H1 (cell line): ENCODE measurements at regions not wholly inside any gene's neighbourhood (a gene's known extent, or its start where the extent isn't known, plus 50 kb on each side); places are given as distances from the start of the nearest gene placed in this dataset.

ENCODE experiments used
- BRCA1 ChIP-seq: IDR thresholded peaks from 2 replicates; pipeline ENCODE4 v1.6.1; 2012; ENCODE audit warnings: low read depth, low read length, improper control_type of control experiment
- CHD7 ChIP-seq: fragments of 300-600 bp; sonication (generic); IDR thresholded peaks from 2 replicates; pipeline ENCODE4 v1.7.1; 2012; ENCODE audit warnings: low read length, moderate library complexity, mild to moderate bottlenecking, inconsistent platforms; ENCODE audit not compliant: insufficient replicate concordance
- GTF2F1 ChIP-seq: IDR thresholded peaks from 2 replicates; pipeline ENCODE4 v1.6.1; 2012; ENCODE audit warnings: low read depth, low read length, improper control_type of control experiment, borderline replicate concordance
- RAD21 ChIP-seq, 2 experiments: IDR thresholded peaks in 1 of 2; conservative IDR thresholded peaks in 1 of 2; 2 replicates each; pipeline ENCODE4 v1.6.1; 2011; ENCODE audit warnings: low read depth in 2 of 2, low read length in 2 of 2, improper control_type of control experiment in 1 of 2, inconsistent platforms in 1 of 2, mild to moderate bottlenecking in 1 of 2, moderate library complexity in 1 of 2
- RXRA ChIP-seq: IDR thresholded peaks from 2 replicates; pipeline ENCODE4 v1.6.1; 2011; ENCODE audit warnings: low read depth, mild to moderate bottlenecking, low read length, moderate library complexity; ENCODE audit not compliant: insufficient read depth
- TAF7 ChIP-seq: optimal IDR thresholded peaks from 2 replicates; pipeline ENCODE3; 2011; ENCODE audit warnings: low read depth, mild to moderate bottlenecking, inconsistent platforms, low read length, moderate library complexity, borderline replicate concordance

- no peak for TF ChIP-seq CHD7
- no peak for TF ChIP-seq GTF2F1
- TF ChIP-seq TAF7: no peak
- TF ChIP-seq BRCA1: no peak
- TF ChIP-seq RXRA: no peak
- TF ChIP-seq RAD21 (IDR thresholded peaks at IDR 0.05 in 1 of 2, conservative IDR thresholded peaks at IDR 0.05 in 1 of 2; ENCODE audit: low read depth in 2 of 2, low read length in 2 of 2): no peak
Observed at GRCh38 chr6:30799210-30799609, 54.9 kb upstream of the IER3 start (continued).
